Spleen (tissue), 7 donors: ENCODE measurements at regions not wholly inside any gene's neighbourhood (a gene's known extent, or its start where the extent isn't known, plus 50 kb on each side); places are given as distances from the start of the nearest gene placed in this dataset.

Experiments
- CTCF ChIP-seq, 11 experiments: fragments of 200-600 bp in 7 of 11; fragments of 450-650 bp in 4 of 11; sonication (generic) in 4 of 11; IDR thresholded peaks in 8 of 11; conservative IDR thresholded peaks in 3 of 11; 1 replicate in 7 of 11; 2 replicates in 4 of 11; pipeline versions ENCODE4 v1.4.0 to v1.8.0; 2016 to 2021; ENCODE audit warnings: antibody characterized with exemption in 11 of 11, inconsistent platforms in 4 of 11, mild to moderate bottlenecking in 1 of 11
- POLR2AphosphoS5 ChIP-seq, 3 donors: sonication (generic); formaldehyde crosslinking; IDR thresholded peaks; one replicate each; pipeline ENCODE4 v1.5.1; 2017; ENCODE audit warnings: antibody characterized with exemption in 3 of 3
- donor health status: DM: no; HTN: no; CAD: no; lungs with moderate emphysema.
- donor health status: DM: no; HTN: no; CAD: no.
- donor health status: DM: no; HTN: no; CAD: no.

DNA sequence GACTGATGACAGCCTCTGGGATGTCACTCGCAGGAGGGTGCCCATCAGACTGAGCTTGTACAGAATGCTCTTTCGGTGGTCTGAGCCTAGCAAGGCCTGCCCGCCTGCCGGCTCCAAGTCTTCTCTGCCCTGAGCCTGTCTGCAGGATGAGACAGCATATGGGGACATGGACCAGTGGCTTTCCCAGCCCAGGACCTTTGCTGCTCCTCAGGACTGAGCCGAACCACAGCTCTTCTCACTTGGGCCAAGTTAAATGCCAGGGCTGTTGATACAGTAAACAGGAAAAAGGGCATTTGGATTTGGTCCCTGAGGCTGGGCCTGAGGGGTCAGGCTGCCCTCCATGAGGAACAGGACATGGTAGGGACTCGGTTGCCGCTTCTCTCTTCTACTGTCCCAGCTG lies 64.3 kb upstream of the EPS8L3 start:
- TF ChIP-seq CTCF (IDR thresholded peaks at IDR 0.05 in 8 of 11, conservative IDR thresholded peaks at IDR 0.05 in 3 of 11) = no peak
- no peak for TF ChIP-seq POLR2AphosphoS5 (IDR thresholded peaks at IDR 0.05)
